Calu3 (cell line): ENCODE measurements at regions not wholly inside any gene's neighbourhood (a gene's known extent, or its start where the extent isn't known, plus 50 kb on each side); places are given as distances from the start of the nearest gene placed in this dataset.

ENCODE experiments used
- BruUV-seq: library from RNA; stranded (reverse); fragments of 400-500 nt; replicated peaks from 2 replicates; lab custom pipeline; 2021; lab: Mats Ljungman, UMichigan
- CTCF ChIA-PET: fragments of 300-600 bp; sonication (Branson Sonifier 250); formaldehyde crosslinking; loops from one replicate; lab custom pipeline; 2022; ENCODE audit warnings: antibody characterized with exemption; lab: Charles Lee
- DNase-seq: peaks from one replicate; pipeline ENCODE4 v3.0.0; 2022
- H3K27ac Mint-ChIP-seq: one replicate; pipeline ENCODE4 v1.8.0; 2022; ENCODE audit warnings: mixed read lengths; ENCODE audit not compliant: unreplicated experiment
- H3K27me3 Mint-ChIP-seq: one replicate; pipeline ENCODE4 v1.8.0; 2022; ENCODE audit warnings: mixed read lengths; ENCODE audit not compliant: unreplicated experiment
- H3K36me3 Mint-ChIP-seq: one replicate; pipeline ENCODE4 v1.8.0; 2022; ENCODE audit warnings: mild to moderate bottlenecking, moderate library complexity, mixed read lengths; ENCODE audit not compliant: insufficient read depth, unreplicated experiment
- H3K4me1 Mint-ChIP-seq: one replicate; pipeline ENCODE4 v1.8.0; 2022; ENCODE audit warnings: mild to moderate bottlenecking, low read depth, mixed read lengths; ENCODE audit not compliant: unreplicated experiment
- H3K4me3 Mint-ChIP-seq: one replicate; pipeline ENCODE4 v1.8.0; 2022; ENCODE audit warnings: mild to moderate bottlenecking, low read depth, moderate library complexity, mixed read lengths; ENCODE audit not compliant: unreplicated experiment
- H3K9me3 Mint-ChIP-seq: one replicate; pipeline ENCODE4 v1.8.0; 2022; ENCODE audit warnings: low read depth, mixed read lengths; ENCODE audit not compliant: unreplicated experiment
- CTCF ChIP-seq: fragments of 200-600 bp; IDR thresholded peaks from one replicate; pipeline ENCODE4 v1.8.0; 2022; ENCODE audit warnings: antibody characterized with exemption; ENCODE audit not compliant: unreplicated experiment
- intact Hi-C: fragments of 100-400 bp; cut with micrococcal nuclease; formaldehyde crosslinking; loops from one replicate; pipeline ENCODE4 v1.10.0; 2022; ENCODE audit not compliant: unreplicated experiment

- Mint-ChIP-seq H3K27ac (no peak overlapping the region), H3K4me3 (no peak overlapping the region), H3K36me3 (no peaks in the 10 kb centered on the region), H3K4me1 (no peaks in the 10 kb centered on the region), H3K9me3 (peaks cover 7% of the 10 kb centered on the region), H3K27me3 (no peaks in the 10 kb centered on the region)
- no peak for DNase-seq
- no TSS peak for BruUV-seq
- intact Hi-C loops, result no loop called here
- CTCF ChIA-PET, result no interaction called here
- no peak for TF ChIP-seq CTCF
These were observed 490.8 kb upstream of the PIK3C3 start for GRCh38 chr18:41464278-41464677.

- Mint-ChIP-seq H3K36me3 (no peaks in the 10 kb centered on the region), H3K4me3 (no peak overlapping the region), H3K27ac (no peak overlapping the region), H3K9me3 (peaks cover 6% of the 10 kb centered on the region), H3K27me3 (no peaks in the 10 kb centered on the region), H3K4me1 (no peaks in the 10 kb centered on the region)
- no peak for TF ChIP-seq CTCF
- no TSS peak for BruUV-seq
- intact Hi-C loops, result no loop called here
- CTCF ChIA-PET, result interaction anchor here (0.7 kb wide), 1 partner anchor 733 kb away, joined by 6 read pairs; no protein-coding TSS in a partner anchor
- no peak for DNase-seq
These were observed 492.1 kb upstream of the PIK3C3 start for GRCh38 chr18:41462946-41463345.

DNA sequence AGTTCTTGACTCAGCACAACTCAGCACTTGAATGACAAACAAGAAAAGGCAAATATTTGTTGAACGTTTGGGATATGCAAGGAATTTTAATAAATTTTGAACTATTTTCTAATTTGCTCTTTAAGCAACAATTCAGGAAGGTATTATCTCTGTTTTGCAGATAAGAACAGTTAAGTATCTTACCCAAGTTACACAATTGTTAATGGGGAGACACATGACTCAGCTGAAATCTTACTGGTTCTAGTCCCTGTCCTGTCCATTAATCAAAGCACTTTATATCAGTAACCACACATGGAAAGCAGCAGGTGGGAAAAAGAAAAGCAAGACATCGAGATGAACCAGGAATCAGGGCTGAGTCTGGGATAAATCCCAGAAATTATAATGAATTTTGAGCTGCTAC is 493.9 kb upstream of the PIK3C3 start:
- CTCF ChIA-PET, result no interaction called here
- Mint-ChIP-seq H3K4me3 (no peak overlapping the region), H3K27me3 (no peaks in the 10 kb centered on the region), H3K9me3 (peaks cover 4% of the 10 kb centered on the region), H3K27ac (no peak overlapping the region), H3K36me3 (no peaks in the 10 kb centered on the region), H3K4me1 (no peaks in the 10 kb centered on the region)
- TF ChIP-seq CTCF, result no peak
- DNase-seq, result no peak
- intact Hi-C loops, result no loop called here
- BruUV-seq, result no TSS peak

DNA sequence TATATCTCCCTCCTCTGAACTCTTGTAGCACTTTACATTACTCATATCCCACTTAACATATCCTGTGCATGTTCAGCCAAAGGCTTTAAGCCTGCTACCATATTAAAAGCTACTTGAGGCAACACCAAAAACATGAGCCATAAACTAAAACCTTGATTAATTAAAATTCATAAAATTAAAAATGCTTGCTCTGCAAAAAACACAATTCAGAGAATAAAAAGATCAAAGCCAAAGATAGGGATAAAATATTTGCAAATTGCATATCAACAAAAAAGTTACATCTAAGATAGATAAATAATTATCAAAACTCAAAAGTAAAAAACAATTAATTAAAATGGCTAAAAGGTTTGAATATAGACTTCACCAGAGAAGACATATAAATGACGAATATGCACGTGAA is 495.4 kb upstream of the PIK3C3 start:
- no TSS peak for BruUV-seq
- intact Hi-C loops, result no loop called here
- Mint-ChIP-seq H3K36me3 (no peaks in the 10 kb centered on the region), H3K27me3 (no peaks in the 10 kb centered on the region), H3K9me3 (no peaks in the 10 kb centered on the region), H3K4me1 (no peaks in the 10 kb centered on the region), H3K27ac (no peak overlapping the region), H3K4me3 (no peak overlapping the region)
- TF ChIP-seq CTCF, result no peak
- CTCF ChIA-PET, result no interaction called here
- DNase-seq, result no peak
